ENCODE measurements at regions not wholly inside any gene's neighbourhood (a gene's known extent, or its start where the extent isn't known, plus 50 kb on each side); places are given as distances from the start of the nearest gene placed in this dataset.

- no TSS peak for BruUV-seq (replicated peaks)
Observed at GRCh38 chr5:154557548-154557947, 79.5 kb upstream of the HAND1 start.

GRCh38 chr5:154547551-154547950 lies 69.5 kb upstream of the HAND1 start:
- H3K4me1 ChIP-seq (ENCODE audit: control insufficient read depth, extremely low read depth, insufficient read depth, low read length), result no peaks in the 10 kb centered on the region
- no peaks in the 10 kb centered on the region for H4K20me1 ChIP-seq (replicated peaks; ENCODE audit: control insufficient read depth, extremely low read depth, insufficient read depth, low read length)
- DNase-seq (ENCODE audit: low read depth, low spot score) (no peak), FAIRE-seq (no peak)
- no peaks in the 10 kb centered on the region for H3K9me3 ChIP-seq (replicated peaks; ENCODE audit: control insufficient read depth, insufficient read depth, low read length)
- ChIA-PET POLR2A (no interaction called here), CTCF (no interaction called here)
- no peaks in the 10 kb centered on the region for H3K9me1 ChIP-seq (replicated peaks; ENCODE audit: control insufficient read depth, extremely low read depth, insufficient read depth, low read length)
- TF ChIP-seq POLR2AphosphoS5 (IDR thresholded peaks at IDR 0.05; ENCODE audit: insufficient read depth, low read depth, low read length) (no peak), CTCF (IDR thresholded peaks at IDR 0.05; ENCODE audit: extremely low read depth in 1 of 2, insufficient read depth in 1 of 2, low read depth in 1 of 2, low read length in 2 of 2) (no peak), MYC (IDR thresholded peaks at IDR 0.05; ENCODE audit: low read depth, low read length) (no peak), GATA2 (IDR thresholded peaks at IDR 0.05; ENCODE audit: insufficient read depth, insufficient read length, low read depth, low read length) (no peak), POLR2A (IDR thresholded peaks at IDR 0.05; ENCODE audit: low read depth, low read length) (no peak), JUN (IDR thresholded peaks at IDR 0.05; ENCODE audit: borderline replicate concordance, insufficient read depth, insufficient read length, low read depth) (no peak), MAX (IDR thresholded peaks at IDR 0.05; ENCODE audit: insufficient read depth, insufficient read length) (no peak)
- no peaks in the 10 kb centered on the region for H3K79me2 ChIP-seq (ENCODE audit: control insufficient read depth, insufficient read depth, low read length)
- dilution Hi-C loops (cut with MboI; ENCODE audit: extremely low pct_ligation_motif_present, low sequenced_read_pairs), result no loop called here
- no peak overlapping the region for H3K4me2 ChIP-seq (ENCODE audit: insufficient read depth, low read length)
- H2AFZ ChIP-seq (ENCODE audit: low read depth, low read length), result no peak overlapping the region
- H3K4me3 ChIP-seq (replicated peaks in 1 of 3; ENCODE audit: insufficient read depth in 1 of 3, low read depth in 1 of 3, low read length in 3 of 3), result no peak overlapping the region
- H3K36me3 ChIP-seq (ENCODE audit: control insufficient read depth in 2 of 2, extremely low read depth in 1 of 2, insufficient read depth in 2 of 2, low read length in 2 of 2), result no peaks in the 10 kb centered on the region
- no peak overlapping the region for H3K9ac ChIP-seq (replicated peaks; ENCODE audit: extremely low read depth, insufficient read depth, low read length)
- BruUV-seq (replicated peaks), result no TSS peak
- H3K27me3 ChIP-seq (ENCODE audit: control insufficient read depth in 2 of 2, insufficient read depth in 2 of 2, low read length in 2 of 2), result peaks cover 0 to 2% of the 10 kb centered on the region in 2 experiments
- intact Hi-C loops (cut with micrococcal nuclease), result no loop called here
- no peak overlapping the region for H3K27ac ChIP-seq (ENCODE audit: insufficient read depth, low read depth, low read length)

More at GRCh38 chr5:154557548-154557947, 79.5 kb upstream of the HAND1 start:
- no peaks in the 10 kb centered on the region for H3K27me3 ChIP-seq (ENCODE audit: control insufficient read depth in 2 of 2, insufficient read depth in 2 of 2, low read length in 2 of 2)
- no peaks in the 10 kb centered on the region for H3K79me2 ChIP-seq (ENCODE audit: control insufficient read depth, insufficient read depth, low read length)
- H3K4me1 ChIP-seq (ENCODE audit: control insufficient read depth, extremely low read depth, insufficient read depth, low read length), result no peaks in the 10 kb centered on the region
- no peaks in the 10 kb centered on the region for H3K9me1 ChIP-seq (replicated peaks; ENCODE audit: control insufficient read depth, extremely low read depth, insufficient read depth, low read length)
- no peak overlapping the region for H3K27ac ChIP-seq (ENCODE audit: insufficient read depth, low read depth, low read length)
- no peak overlapping the region for H3K4me2 ChIP-seq (ENCODE audit: insufficient read depth, low read length)
- dilution Hi-C loops (cut with MboI; ENCODE audit: extremely low pct_ligation_motif_present, low sequenced_read_pairs), result no loop called here
- H2AFZ ChIP-seq (ENCODE audit: low read depth, low read length), result no peak overlapping the region
- no peak for DNase-seq (ENCODE audit: low read depth, low spot score)
- no peaks in the 10 kb centered on the region for H3K36me3 ChIP-seq (ENCODE audit: control insufficient read depth in 2 of 2, extremely low read depth in 1 of 2, insufficient read depth in 2 of 2, low read length in 2 of 2)
- no peak overlapping the region for H3K4me3 ChIP-seq (replicated peaks in 1 of 3; ENCODE audit: insufficient read depth in 1 of 3, low read depth in 1 of 3, low read length in 3 of 3)
- CTCF ChIA-PET, result no interaction called here
- H3K9ac ChIP-seq (replicated peaks; ENCODE audit: extremely low read depth, insufficient read depth, low read length), result no peak overlapping the region
- FAIRE-seq, result no peak
- POLR2A ChIA-PET, result no interaction called here
- no peaks in the 10 kb centered on the region for H4K20me1 ChIP-seq (replicated peaks; ENCODE audit: control insufficient read depth, extremely low read depth, insufficient read depth, low read length)
- H3K9me3 ChIP-seq (replicated peaks; ENCODE audit: control insufficient read depth, insufficient read depth, low read length), result no peaks in the 10 kb centered on the region
- TF ChIP-seq EZH2 (IDR thresholded peaks at IDR 0.05; ENCODE audit: borderline replicate concordance, low read depth, low read length, severe bottlenecking) (no peak), JUN (IDR thresholded peaks at IDR 0.05; ENCODE audit: borderline replicate concordance, insufficient read depth, insufficient read length, low read depth) (no peak), CTCF (IDR thresholded peaks at IDR 0.05; ENCODE audit: extremely low read depth in 1 of 2, insufficient read depth in 1 of 2, low read depth in 1 of 2, low read length in 2 of 2) (no peak), FOS (IDR thresholded peaks at IDR 0.05; ENCODE audit: borderline replicate concordance, insufficient read depth, low read length) (no peak), GATA2 (IDR thresholded peaks at IDR 0.05; ENCODE audit: insufficient read depth, insufficient read length, low read depth, low read length) (no peak)
- intact Hi-C loops (cut with micrococcal nuclease), result no loop called here

Measured in endothelial cell of umbilical vein (primary cell).